HG03159 (cell line): ENCODE measurements at regions not wholly inside any gene's neighbourhood (a gene's known extent, or its start where the extent isn't known, plus 50 kb on each side); places are given as distances from the start of the nearest gene placed in this dataset.
"Not testable (repeated sequence)": the region's sequence is repeated elsewhere in the genome, so short reads cannot be mapped to it uniquely, and the experiment has no call there.

Experiments used
- ATAC-seq: cut with Tn5 transposase; IDR thresholded peaks from one replicate; pipeline ENCODE4 v1.9.1; 2021; ENCODE audit warnings: mild to moderate bottlenecking, moderate library complexity; ENCODE audit not compliant: unreplicated experiment

DNA sequence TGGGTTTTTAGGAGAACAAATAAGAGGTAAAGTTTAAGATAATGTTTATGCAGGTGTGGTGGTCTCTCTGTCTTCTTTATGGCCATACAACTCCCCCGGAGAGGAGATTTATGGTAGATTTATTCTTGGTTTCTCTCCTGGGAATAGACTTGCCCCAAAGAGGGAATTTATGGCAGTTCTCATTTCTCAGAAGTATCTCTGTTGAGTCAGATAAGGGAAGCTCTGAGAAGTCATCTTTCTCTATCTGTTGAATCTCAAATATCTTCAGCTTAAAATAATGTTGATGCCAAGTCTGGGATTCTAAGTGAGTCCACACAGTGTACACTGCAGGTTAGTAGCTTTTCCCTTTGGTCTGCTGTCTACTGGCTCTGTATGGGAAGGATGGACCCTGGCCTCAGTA lies 276.4 kb upstream of the PLET1 start:
- ATAC-seq, result no peak

DNA sequence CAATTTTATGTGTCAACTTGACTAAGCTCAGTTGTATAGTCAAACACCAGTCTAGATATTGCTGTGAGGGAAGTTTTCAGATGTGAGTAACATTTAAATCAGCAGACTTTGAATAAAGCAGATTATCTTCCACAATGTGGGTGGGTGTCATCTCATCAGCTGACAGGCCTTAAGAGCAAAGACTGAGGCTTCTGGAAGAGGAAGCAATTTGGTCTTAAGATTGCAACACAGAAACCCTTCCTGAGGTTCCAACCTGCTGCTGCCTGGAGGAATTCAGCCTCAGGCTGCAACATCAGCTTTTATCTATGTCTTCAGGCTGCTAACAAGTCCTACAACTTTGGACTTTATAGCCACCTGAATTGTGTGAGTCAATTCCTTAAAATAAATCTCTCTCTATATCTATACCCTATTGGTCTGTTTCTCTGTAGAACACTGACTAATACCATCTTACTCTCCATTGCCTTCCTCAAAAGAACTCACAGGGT lies 277.2 kb upstream of the PLET1 start:
- no peak for ATAC-seq

DNA sequence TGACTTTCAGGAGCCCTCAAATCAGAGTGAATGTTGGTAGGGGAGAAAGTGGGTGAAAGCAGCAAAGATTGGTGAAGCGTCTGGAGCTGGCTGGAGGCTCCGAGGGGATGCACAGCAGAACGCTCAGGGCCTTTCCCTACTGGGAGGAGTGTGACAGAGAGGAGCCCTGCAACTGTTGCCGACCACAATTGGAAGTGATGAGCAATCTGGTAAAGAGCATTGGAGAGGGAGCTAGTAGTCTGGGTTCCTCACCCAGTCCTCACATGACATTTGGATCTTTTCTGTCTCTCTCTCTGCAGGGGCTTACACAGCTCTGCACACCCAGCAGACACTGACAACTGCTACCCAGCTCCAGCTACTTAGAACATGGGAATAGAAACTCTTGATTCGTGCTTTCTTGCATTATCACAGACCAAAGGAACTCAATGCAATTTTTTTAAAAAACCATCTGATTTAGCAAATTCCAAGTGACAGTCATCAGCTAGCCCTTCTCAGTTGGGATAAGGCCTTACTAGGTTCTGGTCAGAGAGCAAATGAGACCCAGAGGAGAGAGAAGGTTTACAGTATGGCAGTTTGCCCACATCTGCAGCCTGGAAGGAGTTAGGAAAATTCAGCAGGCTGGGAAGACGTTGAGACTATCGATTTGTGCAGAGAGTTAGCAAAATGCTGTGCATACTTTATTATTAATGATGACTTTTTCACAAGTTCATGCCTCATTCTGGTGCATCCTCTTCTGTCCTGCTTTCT lies 278.0 kb upstream of the PLET1 start:
- ATAC-seq, result no peak

DNA sequence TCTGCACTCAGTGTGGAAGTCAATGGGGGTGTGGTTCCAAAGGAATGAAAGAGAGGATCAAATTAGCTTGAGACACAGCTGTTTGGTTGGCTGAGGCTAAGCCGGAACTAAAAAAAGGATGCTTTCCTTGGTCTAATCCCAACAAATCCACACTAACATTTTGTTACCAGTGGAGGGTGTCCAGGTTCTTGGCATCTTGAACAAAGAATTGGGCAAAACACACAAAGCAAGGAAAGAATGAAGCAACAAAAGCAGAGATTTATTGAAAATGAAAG lies 278.6 kb upstream of the PLET1 start:
- ATAC-seq, result not testable (repeated sequence)

DNA sequence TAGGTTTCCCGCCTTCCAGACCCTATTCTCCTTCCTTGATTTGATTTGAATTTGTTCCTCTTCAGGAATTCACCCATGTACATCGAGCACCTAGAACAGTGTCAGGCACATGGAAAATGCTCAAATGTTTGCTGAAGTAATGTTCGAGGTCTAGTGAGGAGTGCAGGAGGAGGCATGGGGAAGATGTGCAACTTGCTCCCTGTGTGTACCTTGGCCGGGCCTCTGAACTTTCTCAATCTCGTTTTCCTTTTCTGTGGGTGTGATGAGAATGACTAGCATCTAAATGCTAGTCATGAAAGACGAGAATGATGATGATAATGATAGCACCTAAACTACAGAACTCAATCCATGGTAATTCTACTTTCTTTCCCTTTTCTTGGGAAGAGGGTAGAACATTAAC lies 279.1 kb upstream of the PLET1 start:
- ATAC-seq, result no peak

DNA sequence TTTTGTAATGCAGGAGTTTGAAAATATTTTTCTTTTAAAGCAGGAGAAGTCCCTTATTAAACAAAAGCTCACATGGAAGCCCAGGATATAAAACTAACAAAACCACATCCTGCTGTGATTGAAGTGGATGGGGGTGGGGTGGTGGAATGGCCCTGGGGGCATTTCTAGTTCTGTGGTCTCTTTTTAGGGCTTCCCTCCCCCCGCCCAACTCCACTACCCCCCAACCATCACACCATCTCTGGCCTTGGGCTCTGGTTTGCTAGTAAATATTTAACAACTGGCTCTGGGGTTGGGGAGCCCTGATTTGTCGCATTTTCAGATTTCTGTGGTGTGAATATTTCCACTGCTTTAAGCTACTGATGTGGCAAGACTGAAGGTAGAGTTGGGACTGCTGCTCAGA lies 279.6 kb upstream of the PLET1 start:
- ATAC-seq, result no peak

DNA sequence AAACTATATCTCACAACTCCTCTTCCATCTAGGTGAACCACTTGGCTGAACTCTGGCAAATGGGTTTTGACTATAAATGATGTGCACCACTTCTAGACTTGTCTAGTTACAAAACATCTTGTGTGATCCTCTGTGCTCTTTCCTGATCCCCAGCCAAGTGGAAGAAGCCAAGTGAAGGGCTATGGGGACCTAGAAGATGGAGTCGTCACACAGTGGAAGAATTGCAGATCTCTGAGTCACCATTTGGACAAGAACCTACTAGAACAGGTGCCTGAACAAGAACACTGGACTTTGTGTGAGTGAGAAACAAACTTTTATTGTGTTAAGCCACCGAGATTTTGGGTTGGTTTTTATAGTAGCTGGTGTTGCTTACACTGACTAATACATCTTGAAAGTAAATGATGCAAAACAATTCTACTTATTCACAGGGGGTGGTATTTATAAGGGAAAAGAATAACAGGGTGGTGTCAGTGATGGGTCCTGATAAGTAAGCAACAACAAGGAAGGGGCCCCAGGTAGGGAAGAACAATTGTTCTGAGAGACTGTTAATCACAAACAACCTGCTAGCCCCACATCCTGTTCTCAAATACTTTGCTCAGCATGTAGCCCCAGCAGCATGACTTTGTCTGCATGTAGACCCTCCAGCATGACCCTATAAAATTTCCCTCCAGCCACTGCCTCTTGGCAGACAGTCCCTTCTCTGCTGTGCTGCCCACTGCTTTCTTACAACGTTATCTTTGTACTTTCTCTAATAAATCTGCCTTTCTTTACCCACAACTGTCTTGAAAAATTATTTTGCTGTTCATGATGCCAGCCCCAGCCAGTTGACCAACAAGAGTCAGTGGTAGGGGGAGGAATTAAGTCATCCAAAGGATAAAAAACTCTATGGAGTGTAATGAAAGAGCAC lies 280.7 kb upstream of the PLET1 start:
- ATAC-seq, result no peak

DNA sequence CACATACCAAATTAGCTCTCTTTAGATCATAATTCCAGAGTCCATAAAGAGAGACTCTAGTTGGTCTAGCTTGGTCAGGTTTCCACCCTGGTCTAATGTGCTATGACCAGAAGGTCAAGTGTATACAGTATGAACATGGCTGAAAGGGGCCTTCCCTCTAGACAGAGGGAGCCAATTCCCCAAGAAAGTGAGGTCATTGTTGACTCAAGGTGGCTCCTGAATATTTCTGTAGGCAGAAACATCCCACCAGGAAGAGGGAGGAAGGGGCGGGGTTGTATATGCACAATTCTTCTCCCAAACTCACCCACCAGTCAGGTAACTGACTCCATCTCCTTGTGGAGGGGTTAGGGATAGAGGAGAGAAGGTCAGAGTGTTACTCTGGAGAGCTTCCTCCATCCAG lies 281.8 kb upstream of the PLET1 start:
- ATAC-seq, result no peak

DNA sequence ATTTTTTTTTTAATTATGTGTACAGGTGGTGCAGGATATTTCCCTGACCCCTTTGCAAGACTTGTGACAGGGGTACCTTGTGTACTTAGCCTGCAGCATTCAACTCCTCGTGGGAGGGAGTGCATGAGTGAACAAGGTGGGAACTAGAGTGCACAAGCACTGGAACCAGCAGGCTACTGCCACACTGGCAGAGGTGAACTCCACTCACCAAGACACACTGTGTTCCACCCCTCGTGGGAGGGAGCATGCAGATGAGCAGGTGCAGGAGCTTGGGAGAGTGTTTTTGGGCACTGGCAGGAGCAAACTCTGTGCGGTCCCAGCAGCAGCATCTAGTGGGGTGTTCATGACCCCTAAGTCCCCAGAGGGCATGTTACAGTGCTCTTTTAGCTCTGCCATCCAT lies 282.7 kb upstream of the PLET1 start:
- no peak for ATAC-seq

DNA sequence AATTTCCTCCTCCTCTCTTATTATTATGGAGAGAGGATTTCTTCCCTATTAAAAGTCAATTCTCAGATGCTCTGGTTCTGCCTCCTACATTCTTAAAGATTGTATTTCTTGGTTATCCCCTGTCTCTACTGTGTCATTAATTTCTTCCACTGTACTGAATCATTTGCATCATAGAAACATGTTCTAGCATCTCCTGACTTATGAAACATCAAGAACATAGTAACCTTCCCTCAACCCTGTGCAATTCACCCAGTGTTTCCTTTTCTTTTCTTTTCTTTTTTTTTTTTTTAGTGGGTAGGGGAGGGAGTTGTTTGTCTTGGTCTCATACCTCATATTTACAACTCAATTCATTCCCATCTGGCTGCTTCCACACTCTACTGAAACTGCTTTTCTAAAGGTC lies 288.0 kb upstream of the PLET1 start:
- ATAC-seq, result no peak

DNA sequence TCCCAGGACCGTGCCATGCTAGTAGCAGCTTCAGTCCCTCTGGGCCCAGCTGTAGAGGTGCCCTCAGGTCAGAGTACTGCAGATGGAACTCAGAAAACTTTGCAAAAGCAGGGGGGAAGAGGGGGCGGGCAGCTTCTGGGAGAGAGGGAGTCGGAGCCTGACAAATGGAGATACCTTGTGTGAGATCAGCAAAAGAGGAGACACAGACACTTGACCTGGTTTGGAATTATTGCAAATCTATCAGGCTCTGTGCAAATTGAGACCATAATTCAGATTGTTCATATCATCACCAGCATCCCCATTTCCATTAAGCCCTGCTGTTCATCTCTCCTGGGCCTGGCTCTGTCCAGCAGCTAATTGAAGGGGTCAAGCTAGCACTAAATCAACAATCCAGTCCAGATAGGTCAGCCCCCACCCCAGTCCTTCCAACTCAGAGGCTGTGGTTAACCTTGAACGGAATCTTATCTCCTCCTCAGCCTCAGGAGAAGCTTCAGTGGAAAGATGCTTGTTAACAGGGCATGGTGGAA lies 292.6 kb upstream of the PLET1 start:
- ATAC-seq, result no peak

DNA sequence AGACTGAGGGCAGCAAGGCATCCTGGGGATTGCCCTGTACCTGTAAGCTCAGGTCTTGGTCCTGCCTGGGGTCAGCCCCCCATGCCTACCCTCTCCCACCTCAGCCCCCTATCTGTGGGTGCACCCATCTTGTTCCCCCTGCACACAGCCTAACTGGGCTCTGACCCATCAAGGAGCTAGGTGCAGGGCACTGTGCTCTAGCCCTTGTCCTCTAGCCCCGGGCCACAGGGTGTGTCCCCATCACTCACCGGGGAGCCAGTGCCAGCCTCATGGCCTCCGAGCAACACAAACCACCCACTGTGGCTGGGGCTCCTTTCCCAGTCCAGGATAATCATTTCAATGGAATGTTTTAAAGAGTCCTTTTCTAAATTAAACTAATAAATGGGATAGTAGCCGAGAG lies 293.9 kb upstream of the PLET1 start:
- ATAC-seq, result no peak

DNA sequence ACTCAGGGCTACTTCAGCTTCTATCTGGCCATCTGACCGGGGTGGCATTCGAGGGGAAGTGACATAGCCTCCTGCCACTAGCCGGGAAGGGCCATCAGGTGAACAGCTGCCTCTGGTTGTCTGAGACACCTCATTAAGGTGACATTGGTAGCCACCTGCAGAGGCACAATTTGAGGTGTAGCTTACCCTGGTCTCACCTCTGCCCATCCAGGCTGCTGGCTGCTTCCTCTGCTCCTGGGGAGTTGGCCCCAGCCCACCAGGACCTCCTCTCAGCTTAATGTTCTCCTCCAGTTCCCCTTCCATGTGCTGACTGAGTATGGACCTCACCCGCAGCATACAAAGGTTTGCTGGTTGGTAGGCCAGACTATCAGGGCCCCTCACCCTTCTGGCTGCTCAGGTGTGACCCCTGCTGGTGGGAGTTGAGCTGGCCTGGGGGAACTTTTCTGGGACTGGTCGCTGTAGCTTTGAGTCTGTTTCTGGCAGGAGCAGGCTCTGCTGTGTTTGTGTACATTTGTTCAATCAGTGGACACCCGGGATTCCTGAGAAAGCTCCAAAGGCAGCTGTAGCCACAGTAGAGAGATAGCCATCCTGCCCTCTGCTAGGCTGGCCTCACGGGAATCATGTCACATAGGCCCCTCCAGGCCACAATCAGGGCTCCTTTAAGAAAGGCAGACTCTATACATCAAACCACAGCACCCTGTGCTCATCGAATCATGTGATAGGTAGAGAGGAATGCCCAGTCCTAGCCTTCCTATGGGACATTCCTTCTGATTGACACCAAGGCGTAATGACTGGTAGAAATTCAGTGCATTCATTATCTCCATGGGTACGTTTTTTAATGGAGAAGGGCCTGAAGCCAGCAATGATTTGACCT lies 295.1 kb upstream of the PLET1 start:
- no peak for ATAC-seq

DNA sequence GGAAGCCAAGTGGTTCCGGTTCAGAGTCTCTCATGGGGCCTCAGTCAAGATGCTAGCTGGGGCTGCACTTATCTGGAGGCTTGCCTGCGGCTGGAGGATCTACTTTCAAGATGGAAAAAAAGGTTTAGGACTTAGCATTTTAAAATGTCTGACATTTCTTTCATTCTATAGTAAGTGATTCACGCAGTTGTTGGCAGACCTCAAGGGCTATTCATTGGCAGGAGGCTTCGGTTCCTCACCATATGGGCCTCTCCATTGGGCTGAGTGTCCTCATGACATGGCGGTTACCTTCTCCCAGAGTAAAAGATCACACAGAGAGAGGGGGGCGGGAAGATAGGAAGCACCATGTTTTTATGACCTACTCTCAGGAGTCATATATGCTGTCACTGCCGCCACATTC lies 298.0 kb upstream of the PLET1 start:
- ATAC-seq, result no peak

DNA sequence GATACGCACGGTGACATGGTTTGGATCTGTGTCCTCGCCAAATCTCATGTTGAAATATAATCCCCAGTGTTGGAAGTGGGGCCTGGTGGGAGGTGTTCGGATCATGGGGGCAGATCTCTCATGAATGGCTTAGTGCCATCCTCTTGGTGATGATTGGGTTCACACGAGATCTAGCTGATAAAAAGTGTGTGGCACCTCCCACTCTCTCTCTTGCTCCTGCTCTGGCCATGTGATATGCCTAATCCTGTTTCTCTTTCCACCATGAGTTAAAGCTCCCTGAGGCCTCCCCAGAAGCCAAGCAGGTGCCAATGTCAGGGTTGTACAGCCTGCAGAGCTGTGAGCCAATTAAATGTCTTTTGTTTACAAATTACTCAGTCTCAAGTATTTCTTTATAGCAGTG lies 303.1 kb upstream of the PLET1 start:
- ATAC-seq, result no peak

DNA sequence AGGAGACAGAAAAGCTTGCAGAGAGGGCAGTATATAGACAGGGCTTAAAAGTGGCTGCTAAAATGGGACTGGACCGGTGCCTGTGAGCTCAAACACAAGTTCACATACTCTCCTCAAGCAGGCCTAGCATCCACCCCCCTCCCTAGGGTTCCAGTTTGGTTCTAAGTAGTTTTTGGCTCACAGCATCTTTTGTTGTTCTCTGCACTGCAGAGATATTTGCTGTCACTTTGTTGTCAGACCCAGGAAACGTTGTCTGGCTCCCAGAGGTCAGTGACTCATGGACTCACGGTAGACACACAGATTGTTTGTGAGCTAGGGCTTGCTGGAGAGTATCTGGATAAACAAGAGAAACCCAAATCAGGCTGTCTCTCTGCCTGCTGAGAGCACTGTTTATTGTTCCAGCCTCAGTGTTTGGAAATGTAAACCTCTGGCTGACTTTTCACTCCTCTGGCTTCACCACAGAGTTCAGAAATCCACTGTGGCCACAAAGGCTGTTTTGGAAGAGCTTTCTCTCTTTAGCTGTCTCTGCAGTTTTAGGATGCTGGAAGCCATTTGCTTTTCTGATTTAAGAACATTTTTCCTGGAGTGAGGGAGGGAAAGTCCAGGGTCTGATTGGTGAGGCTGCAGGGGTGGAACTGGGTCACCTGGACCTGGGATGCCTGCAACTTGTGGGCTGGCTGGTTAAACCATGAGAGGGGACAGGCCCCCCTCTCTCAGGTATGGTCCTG lies 303.7 kb upstream of the PLET1 start:
- no peak for ATAC-seq

DNA sequence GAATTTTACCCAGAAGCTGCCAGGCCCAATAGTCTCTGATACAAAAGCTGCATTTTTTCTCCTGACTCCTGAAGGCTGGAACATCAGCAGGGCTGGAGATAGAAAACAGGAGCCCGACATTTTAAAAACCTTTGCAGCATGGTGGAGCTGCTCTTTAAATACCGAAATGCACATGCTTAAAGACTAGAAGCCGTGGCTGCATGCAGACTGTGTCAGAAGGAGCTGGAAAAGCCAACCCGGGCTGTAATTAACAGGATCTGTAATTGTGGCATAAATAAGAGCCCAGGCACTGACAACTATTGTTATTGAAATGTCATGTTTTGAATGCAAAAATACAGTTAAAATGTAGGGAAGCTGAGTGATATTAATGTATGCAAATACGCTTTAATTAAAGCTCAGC lies 304.9 kb upstream of the PLET1 start:
- ATAC-seq, result no peak

DNA sequence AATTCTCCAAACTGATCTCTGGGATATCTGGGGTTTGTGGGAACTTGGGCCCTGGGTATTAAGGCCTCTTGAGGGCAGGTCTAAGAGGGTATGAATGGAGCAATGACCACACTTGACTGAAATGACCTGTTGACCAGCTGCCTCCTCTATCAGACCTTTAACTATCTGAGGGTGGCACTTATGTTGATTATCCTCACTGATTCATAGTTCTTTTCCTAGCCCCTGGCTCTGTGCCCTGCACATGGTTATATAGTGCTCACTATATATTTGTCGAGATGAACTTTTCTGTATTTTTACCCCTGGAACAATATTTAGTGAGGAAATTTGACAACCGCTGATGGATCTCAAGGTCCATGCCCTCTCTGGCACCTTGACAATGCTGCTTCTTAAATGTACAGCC lies 305.5 kb upstream of the PLET1 start:
- ATAC-seq, result no peak

DNA sequence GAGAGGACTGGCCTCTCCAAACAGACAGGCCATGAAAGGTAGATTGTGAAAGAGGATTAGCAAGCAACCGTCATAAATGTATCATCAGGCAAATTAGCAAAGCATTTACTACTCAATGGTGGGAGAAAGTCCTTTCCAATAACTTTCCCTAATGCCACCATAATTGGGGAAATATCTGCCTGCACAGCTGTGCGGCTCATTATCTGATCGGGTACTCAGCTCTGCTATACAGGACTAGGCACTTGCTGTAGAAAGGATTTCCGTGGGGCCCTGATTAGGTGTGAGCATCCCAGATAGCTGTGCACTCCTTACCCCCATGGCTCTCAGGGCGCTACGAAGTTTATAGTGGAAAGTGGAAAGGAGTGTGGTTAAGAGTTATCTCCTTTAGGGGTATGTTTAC lies 309.7 kb upstream of the PLET1 start:
- no peak for ATAC-seq

DNA sequence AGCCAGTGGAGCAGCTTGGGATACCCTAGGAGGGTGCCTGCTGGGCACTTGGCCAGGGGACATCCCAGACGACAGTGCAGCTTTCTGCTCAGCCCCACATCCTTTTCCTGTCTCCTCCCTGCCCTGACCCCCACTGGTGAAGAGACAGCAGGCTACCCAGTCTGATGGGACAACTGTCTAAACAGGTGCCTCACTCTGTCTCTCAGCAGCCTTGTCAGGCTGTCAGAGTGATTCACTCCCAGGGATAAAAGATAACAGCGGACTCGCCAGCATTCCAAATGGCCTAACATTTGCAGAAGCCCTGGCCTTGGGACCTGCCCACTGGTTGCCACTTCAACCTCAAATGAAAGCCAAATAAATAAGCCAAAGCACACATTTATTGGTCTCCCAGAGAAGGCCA lies 318.6 kb upstream of the PLET1 start:
- no peak for ATAC-seq

DNA sequence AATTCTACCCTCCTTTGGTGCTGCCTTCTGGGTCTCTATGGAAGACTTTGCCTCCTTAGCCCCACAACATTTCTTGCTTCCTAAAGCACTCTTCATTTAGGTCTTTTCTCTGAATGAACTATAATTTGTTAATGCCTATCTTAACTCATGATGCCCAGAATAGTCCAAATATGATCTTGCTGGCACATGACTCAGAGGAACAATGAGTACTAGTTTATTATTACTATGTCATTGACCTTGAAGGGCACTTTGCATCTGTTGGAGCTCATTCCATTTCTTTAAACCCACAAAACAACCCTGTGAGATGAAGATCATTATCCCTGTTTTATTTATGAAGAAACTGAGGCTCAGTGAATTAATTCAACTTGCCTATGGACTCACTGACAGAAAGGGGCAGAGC lies 320.2 kb upstream of the PLET1 start:
- no peak for ATAC-seq
